Natural killer cell (primary cell): ENCODE measurements at regions not wholly inside any gene's neighbourhood (a gene's known extent, or its start where the extent isn't known, plus 50 kb on each side); places are given as distances from the start of the nearest gene placed in this dataset.

Experiments used
- ATAC-seq, 3 donors: fragments of 150-1000 bp in 2 of 3; fragments of 200-7000 bp in 1 of 3; cut with Tn5 transposase; 1 replicate in 1 of 3; 2 replicates in 2 of 3; pipeline ENCODE4 v1.10.0; 2021; ENCODE audit warnings: mild to moderate bottlenecking in 2 of 3, moderate library complexity in 2 of 3
- DNase-seq, 2 donors: peaks; one replicate each; pipeline versions ENCODE4 v3.0.0 to v3.0.0-alpha.2; 2013 to 2021; ENCODE audit warnings: mixed read lengths in 1 of 2
- H3K27ac ChIP-seq: one replicate; pipeline ENCODE4 v1.5.1; 2013; ENCODE audit warnings: mild to moderate bottlenecking, low read length
- H3K27me3 ChIP-seq: one replicate; pipeline ENCODE4 v1.6.1; 2013; ENCODE audit warnings: low read length; ENCODE audit not compliant: control insufficient read depth, insufficient read depth
- H3K36me3 ChIP-seq: one replicate; pipeline ENCODE4 v1.6.1; 2013; ENCODE audit warnings: low read length; ENCODE audit not compliant: control insufficient read depth, insufficient read depth
- H3K4me1 ChIP-seq: one replicate; pipeline ENCODE4 v1.6.1; 2013; ENCODE audit warnings: low read length; ENCODE audit not compliant: control insufficient read depth, insufficient read depth
- H3K4me3 ChIP-seq: one replicate; pipeline ENCODE4 v1.5.1; 2013; ENCODE audit warnings: low read length
- H3K9me3 ChIP-seq: one replicate; pipeline ENCODE4 v1.6.1; 2013; ENCODE audit warnings: low read length; ENCODE audit not compliant: control insufficient read depth, insufficient read depth
- H3K27ac Mint-ChIP-seq, 2 donors: one replicate each; pipeline ENCODE4 v1.8.0; 2022; ENCODE audit warnings: mild to moderate bottlenecking in 2 of 2, mixed read lengths in 2 of 2, moderate library complexity in 1 of 2
- H3K27me3 Mint-ChIP-seq, 2 donors: one replicate each; pipeline ENCODE4 v1.8.0; 2022; ENCODE audit warnings: low read depth in 2 of 2, mixed read lengths in 2 of 2
- H3K36me3 Mint-ChIP-seq: one replicate; pipeline ENCODE4 v1.8.0; 2022; ENCODE audit warnings: mixed read lengths
- H3K4me1 Mint-ChIP-seq, 2 donors: one replicate each; pipeline ENCODE4 v1.8.0; 2022; ENCODE audit warnings: mixed read lengths in 2 of 2
- H3K4me3 Mint-ChIP-seq: one replicate; pipeline ENCODE4 v1.8.0; 2022; ENCODE audit warnings: mild to moderate bottlenecking, moderate library complexity, mixed read lengths
- H3K9me3 Mint-ChIP-seq, 2 donors: one replicate each; pipeline ENCODE4 v1.8.0; 2022; ENCODE audit warnings: mixed read lengths in 2 of 2
- WGBS: methylation state at CpG from one replicate; pipeline ENCODE4 v1.1.7; 2013; ENCODE audit warnings: missing lambda C conversion rate; ENCODE audit not compliant: insufficient coverage; 5-methylcytosine and 5-hydroxymethylcytosine counted together
- intact Hi-C: fragments of 100-400 bp; cut with micrococcal nuclease; formaldehyde crosslinking; loops from one replicate; pipeline ENCODE4 v1.14.2; 2022
- TF ChIP-seq, protein P1 (sequence below): fragments of 200-600 bp; IDR thresholded peaks from one replicate; pipeline ENCODE4 v1.8.0; 2022; ENCODE audit warnings: antibody characterized with exemption

GRCh38 chr3:66817951-66818557 is 180.1 kb upstream of the KBTBD8 start:
- no peak overlapping the region for H3K4me3 Mint-ChIP-seq
- intact Hi-C loops, result no loop called here
- peaks cover 3% of the 10 kb centered on the region for H3K27me3 ChIP-seq
- no peak overlapping the region for H3K4me3 ChIP-seq
- H3K27ac Mint-ChIP-seq, result no peak overlapping the region
- 89% methylated on average over 10 of the region's 10 CpGs for WGBS
- no peaks in the 10 kb centered on the region for H3K9me3 ChIP-seq
- H3K27me3 Mint-ChIP-seq, result peaks cover 2 to 31% of the 10 kb centered on the region in 2 donors
- ATAC-seq, result no peak
- no peaks in the 10 kb centered on the region for H3K36me3 ChIP-seq
- H3K36me3 Mint-ChIP-seq, result no peaks in the 10 kb centered on the region
- no peak for DNase-seq
- H3K27ac ChIP-seq, result no peak overlapping the region
- no peaks in the 10 kb centered on the region for H3K9me3 Mint-ChIP-seq
- no peaks in the 10 kb centered on the region for H3K4me1 ChIP-seq
- TF ChIP-seq, protein P1, sequence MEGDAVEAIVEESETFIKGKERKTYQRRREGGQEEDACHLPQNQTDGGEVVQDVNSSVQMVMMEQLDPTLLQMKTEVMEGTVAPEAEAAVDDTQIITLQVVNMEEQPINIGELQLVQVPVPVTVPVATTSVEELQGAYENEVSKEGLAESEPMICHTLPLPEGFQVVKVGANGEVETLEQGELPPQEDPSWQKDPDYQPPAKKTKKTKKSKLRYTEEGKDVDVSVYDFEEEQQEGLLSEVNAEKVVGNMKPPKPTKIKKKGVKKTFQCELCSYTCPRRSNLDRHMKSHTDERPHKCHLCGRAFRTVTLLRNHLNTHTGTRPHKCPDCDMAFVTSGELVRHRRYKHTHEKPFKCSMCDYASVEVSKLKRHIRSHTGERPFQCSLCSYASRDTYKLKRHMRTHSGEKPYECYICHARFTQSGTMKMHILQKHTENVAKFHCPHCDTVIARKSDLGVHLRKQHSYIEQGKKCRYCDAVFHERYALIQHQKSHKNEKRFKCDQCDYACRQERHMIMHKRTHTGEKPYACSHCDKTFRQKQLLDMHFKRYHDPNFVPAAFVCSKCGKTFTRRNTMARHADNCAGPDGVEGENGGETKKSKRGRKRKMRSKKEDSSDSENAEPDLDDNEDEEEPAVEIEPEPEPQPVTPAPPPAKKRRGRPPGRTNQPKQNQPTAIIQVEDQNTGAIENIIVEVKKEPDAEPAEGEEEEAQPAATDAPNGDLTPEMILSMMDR, result no peak
- H3K4me1 Mint-ChIP-seq, result no peaks in the 10 kb centered on the region

DNA sequence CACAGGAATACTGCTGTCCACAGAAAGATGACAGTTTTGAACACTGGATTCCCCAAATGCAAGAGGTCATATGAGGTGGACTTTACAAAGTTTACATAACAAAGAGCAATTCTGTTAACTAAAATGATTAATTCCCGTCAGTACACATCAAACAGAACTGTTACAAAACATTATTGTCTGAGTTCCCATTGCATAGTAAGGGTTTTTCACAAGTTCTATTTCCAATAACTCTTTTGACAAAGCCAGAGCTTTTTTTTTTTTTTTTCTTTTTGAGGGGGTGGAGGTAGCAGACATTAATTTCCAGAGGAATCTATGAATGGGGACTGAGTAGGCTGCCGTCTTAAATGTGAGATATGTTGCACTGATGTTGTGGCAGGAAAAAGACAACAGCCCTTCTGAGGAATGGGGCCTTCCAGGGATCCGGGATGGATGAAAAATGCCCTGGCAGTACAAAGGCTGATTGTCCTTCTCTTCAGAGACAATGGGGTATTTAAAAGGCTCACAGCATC is 178.1 kb upstream of the KBTBD8 start:
- no peak overlapping the region for H3K27ac ChIP-seq
- Mint-ChIP-seq H3K4me1 (no peaks in the 10 kb centered on the region), H3K4me3 (no peak overlapping the region), H3K27ac (no peak overlapping the region), H3K27me3 (peaks cover 2 to 31% of the 10 kb centered on the region in 2 donors), H3K36me3 (no peaks in the 10 kb centered on the region), H3K9me3 (no peaks in the 10 kb centered on the region)
- H3K9me3 ChIP-seq, result no peaks in the 10 kb centered on the region
- intact Hi-C loops, result no loop called here
- ATAC-seq (no peak), DNase-seq (no peak)
- no peak overlapping the region for H3K4me3 ChIP-seq
- TF ChIP-seq, protein P1, result no peak
- peaks cover 3% of the 10 kb centered on the region for H3K27me3 ChIP-seq
- H3K36me3 ChIP-seq, result no peaks in the 10 kb centered on the region
- H3K4me1 ChIP-seq, result no peaks in the 10 kb centered on the region
- WGBS, result 87% methylated on average over 3 of the region's 3 CpGs

DNA sequence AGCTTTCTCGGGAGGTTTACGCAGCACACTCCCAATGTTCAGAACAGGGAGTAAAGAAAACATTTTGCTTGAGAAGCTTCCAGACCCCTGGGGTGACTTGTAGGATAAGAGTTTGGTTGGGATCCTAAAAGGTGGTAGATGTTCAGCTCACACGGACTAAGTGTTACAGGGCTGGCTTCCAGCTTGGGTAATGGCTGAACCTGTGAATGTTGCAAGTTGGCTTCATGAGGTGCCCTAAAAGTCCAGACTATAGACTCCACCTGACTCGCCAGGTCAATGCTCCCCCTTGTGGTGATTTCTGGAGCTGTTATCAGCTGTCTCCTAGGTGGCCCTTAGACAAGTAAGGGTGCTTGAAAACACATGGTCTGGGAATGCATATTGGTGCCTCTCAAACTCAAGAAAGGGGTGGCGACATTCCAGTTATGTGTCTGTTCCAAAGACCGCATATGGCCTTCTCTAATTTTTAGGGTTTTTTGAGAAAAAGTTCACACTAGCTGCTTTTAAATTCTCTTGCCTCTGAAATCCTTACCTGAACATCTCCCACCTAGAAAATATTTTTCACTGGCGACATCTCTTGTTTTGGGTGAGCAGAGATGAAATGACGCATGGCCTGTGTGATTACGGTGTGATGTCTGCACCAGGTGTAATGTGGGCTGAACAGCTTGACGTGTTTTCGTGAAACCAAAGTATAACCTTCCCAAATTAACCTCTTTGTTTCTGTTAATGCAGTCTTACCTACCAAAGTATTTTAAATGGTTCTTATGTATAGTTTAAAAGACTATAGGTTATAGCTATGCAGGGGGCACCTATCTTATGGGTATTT is 175.7 kb upstream of the KBTBD8 start:
- Histone ChIP-seq H3K4me1 (no peaks in the 10 kb centered on the region), H3K9me3 (no peaks in the 10 kb centered on the region), H3K4me3 (no peak overlapping the region), H3K36me3 (no peaks in the 10 kb centered on the region), H3K27me3 (no peaks in the 10 kb centered on the region), H3K27ac (no peak overlapping the region)
- Mint-ChIP-seq H3K36me3 (no peaks in the 10 kb centered on the region), H3K27me3 (peaks cover 2 to 24% of the 10 kb centered on the region in 2 donors), H3K27ac (no peak overlapping the region), H3K4me1 (no peaks in the 10 kb centered on the region), H3K4me3 (no peak overlapping the region), H3K9me3 (no peaks in the 10 kb centered on the region)
- TF ChIP-seq, protein P1, result peak; percentile 75
- ATAC-seq (peak; percentile 58 to 77 (median 59)), DNase-seq (peak; percentile 30 to 80)
- 71% methylated on average over 8 of the region's 11 CpGs for WGBS
- intact Hi-C loops, result no loop called here
